Keratinocyte (primary cell): ENCODE measurements at regions not wholly inside any gene's neighbourhood (a gene's known extent, or its start where the extent isn't known, plus 50 kb on each side); places are given as distances from the start of the nearest gene placed in this dataset.

Source experiments
- DNase-seq: peaks from one replicate; pipeline ENCODE4 v3.0.0-alpha.2; 2011; ENCODE audit warnings: low read depth, missing footprints, low spot score
- FAIRE-seq: peaks from 2 replicates; lab custom pipeline; 2011; peaks lifted over from hg19 to GRCh38; lab: Jason Lieb, UNC
- H2AFZ ChIP-seq: 2 replicates; pipeline ENCODE4 v1.6.0; 2012; ENCODE audit warnings: low read length, control low read depth, inconsistent platforms; ENCODE audit not compliant: control insufficient read depth
- H3K27ac ChIP-seq: 2 replicates; pipeline ENCODE4 v1.5.1; 2011; ENCODE audit warnings: low read length; ENCODE audit not compliant: control insufficient read depth, insufficient read depth
- H3K27me3 ChIP-seq: 3 replicates; pipeline ENCODE4 v1.6.0; 2011; ENCODE audit warnings: low read length; ENCODE audit not compliant: control insufficient read depth, insufficient read depth; ENCODE audit errors: extremely low read depth
- H3K36me3 ChIP-seq, 2 experiments: 2 replicates in 1 of 2; 3 replicates in 1 of 2; pipeline ENCODE4 v1.5.1; 2011; ENCODE audit warnings: low read length in 2 of 2, mild to moderate bottlenecking in 1 of 2; ENCODE audit not compliant: control insufficient read depth in 2 of 2, insufficient read depth in 2 of 2; ENCODE audit errors: extremely low read depth in 1 of 2
- H3K4me1 ChIP-seq: 3 replicates; pipeline ENCODE4 v1.5.1; 2011; ENCODE audit warnings: low read length; ENCODE audit not compliant: control insufficient read depth, insufficient read depth; ENCODE audit errors: extremely low read depth
- H3K4me2 ChIP-seq: 3 replicates; pipeline ENCODE4 v1.6.0; 2011; ENCODE audit warnings: low read depth, low read length; ENCODE audit not compliant: control insufficient read depth, insufficient read depth; ENCODE audit errors: extremely low read depth
- H3K4me3 ChIP-seq, 3 experiments: fragments of 200-600 bp in 1 of 3; sonication (generic) in 1 of 3; 2 replicates in 2 of 3; 3 replicates in 1 of 3; pipeline ENCODE4 v1.5.1; 2011 to 2016; ENCODE audit warnings: low read length in 3 of 3, mild to moderate bottlenecking in 3 of 3, control low read depth in 2 of 3, inconsistent platforms in 1 of 3, low read depth in 1 of 3, mixed read lengths in 1 of 3, mixed run types in 1 of 3, moderate library complexity in 1 of 3; ENCODE audit not compliant: control insufficient read depth in 2 of 3, insufficient read depth in 2 of 3; ENCODE audit errors: extremely low read depth in 1 of 3
- H3K79me2 ChIP-seq: 2 replicates; pipeline ENCODE4 v1.6.0; 2012; ENCODE audit warnings: low read length; ENCODE audit not compliant: control insufficient read depth, insufficient read depth
- H3K9ac ChIP-seq: 3 replicates; pipeline ENCODE4 v1.6.0; 2011; ENCODE audit warnings: low read length; ENCODE audit not compliant: control insufficient read depth, insufficient read depth; ENCODE audit errors: extremely low read depth
- H3K9me1 ChIP-seq: 3 replicates; pipeline ENCODE4 v1.6.0; 2011; ENCODE audit warnings: low read length; ENCODE audit not compliant: control insufficient read depth, insufficient read depth; ENCODE audit errors: extremely low read depth
- H3K9me3 ChIP-seq: 2 replicates; pipeline ENCODE4 v1.5.1; 2012; ENCODE audit warnings: low read depth, low read length; ENCODE audit not compliant: control insufficient read depth
- H4K20me1 ChIP-seq: 3 replicates; pipeline ENCODE4 v1.6.0; 2011; ENCODE audit warnings: low read length; ENCODE audit not compliant: control insufficient read depth, insufficient read depth; ENCODE audit errors: extremely low read depth
- CTCF ChIP-seq, 3 experiments: IDR thresholded peaks in 1 of 3; conservative IDR thresholded peaks in 1 of 3; optimal IDR thresholded peaks in 1 of 3; 2 replicates in 2 of 3; 3 replicates in 1 of 3; pipeline versions ENCODE3 to v1.5.1; 2011; ENCODE audit warnings: low read length in 3 of 3, mild to moderate bottlenecking in 3 of 3, moderate library complexity in 2 of 3, control low read depth in 1 of 3, inconsistent platforms in 1 of 3; ENCODE audit not compliant: insufficient read depth in 2 of 3; ENCODE audit errors: extremely low read depth in 1 of 3
- EZH2 ChIP-seq: IDR thresholded peaks from one replicate; pipeline ENCODE4 v1.6.1; 2012; ENCODE audit warnings: inconsistent platforms, mild to moderate bottlenecking, low read length, moderate library complexity
- dilution Hi-C: fragments of 300-500 bp; cut with MboI; formaldehyde crosslinking; loops from one replicate; pipeline ENCODE4 v1.7.0; 2020; ENCODE audit warnings: low sequenced_read_pairs; ENCODE audit not compliant: extremely low pct_ligation_motif_present

- no peak for DNase-seq
- Histone ChIP-seq H3K4me3 (no peak overlapping the region), H3K4me1 (no peaks in the 10 kb centered on the region), H3K9ac (no peak overlapping the region), H3K79me2 (no peaks in the 10 kb centered on the region), H3K27ac (no peak overlapping the region), H3K9me3 (no peaks in the 10 kb centered on the region), H3K27me3 (no peaks in the 10 kb centered on the region), H3K4me2 (no peak overlapping the region), H2AFZ (no peak overlapping the region), H3K36me3 (no peaks in the 10 kb centered on the region), H3K9me1 (no peaks in the 10 kb centered on the region), H4K20me1 (no peaks in the 10 kb centered on the region)
- dilution Hi-C loops = no loop called here
- TF ChIP-seq EZH2 (no peak), CTCF (optimal IDR thresholded peaks at IDR 0.05 in 1 of 3, IDR thresholded peaks at IDR 0.05 in 1 of 3, conservative IDR thresholded peaks at IDR 0.05 in 1 of 3; ENCODE audit: extremely low read depth in 1 of 3, insufficient read depth in 2 of 3, low read length in 3 of 3) (no peak)
- no peak for FAIRE-seq
These were observed 338.9 kb upstream of the PRMT6 start for GRCh38 chr1:106717591-106717990.

DNA sequence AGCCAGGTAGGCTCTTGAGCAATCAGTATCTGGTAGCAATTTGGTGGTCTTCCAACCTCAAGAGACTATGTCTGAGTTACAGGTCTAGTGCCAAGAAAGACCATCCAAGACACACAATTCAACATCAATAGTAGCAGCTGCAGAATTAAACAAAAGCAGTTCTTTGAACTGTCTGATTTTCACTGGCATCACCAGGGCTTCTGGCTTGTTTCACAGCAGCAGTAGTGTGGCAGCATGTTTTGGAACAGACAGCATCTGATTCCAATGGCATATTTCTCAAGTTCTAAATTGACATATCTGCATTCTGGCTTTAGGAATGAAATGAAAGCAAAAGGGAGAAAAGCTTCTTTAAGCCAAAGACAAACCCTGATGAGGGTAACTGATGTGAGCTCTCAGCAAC, 334.7 kb upstream of the PRMT6 start:
- no peaks in the 10 kb centered on the region for H3K36me3 ChIP-seq
- H3K79me2 ChIP-seq = no peaks in the 10 kb centered on the region
- no peak for TF ChIP-seq EZH2
- no peak for TF ChIP-seq CTCF (optimal IDR thresholded peaks at IDR 0.05 in 1 of 3, IDR thresholded peaks at IDR 0.05 in 1 of 3, conservative IDR thresholded peaks at IDR 0.05 in 1 of 3; ENCODE audit: extremely low read depth in 1 of 3, insufficient read depth in 2 of 3, low read length in 3 of 3)
- no peaks in the 10 kb centered on the region for H3K4me1 ChIP-seq
- H3K9me3 ChIP-seq = no peaks in the 10 kb centered on the region
- dilution Hi-C loops = no loop called here
- no peak overlapping the region for H3K4me2 ChIP-seq
- no peaks in the 10 kb centered on the region for H3K9me1 ChIP-seq
- no peak overlapping the region for H3K4me3 ChIP-seq
- no peak overlapping the region for H3K9ac ChIP-seq
- H2AFZ ChIP-seq = no peak overlapping the region
- FAIRE-seq = no peak
- no peaks in the 10 kb centered on the region for H3K27me3 ChIP-seq
- H3K27ac ChIP-seq = no peak overlapping the region
- H4K20me1 ChIP-seq = no peaks in the 10 kb centered on the region
- no peak for DNase-seq
